ENCODE measurements at regions not wholly inside any gene's neighbourhood (a gene's known extent, or its start where the extent isn't known, plus 50 kb on each side); places are given as distances from the start of the nearest gene placed in this dataset.

GRCh38 chrX:16488959-16489358 is 161.0 kb upstream of the S100G start:
- DNase-seq = no peak
- intact Hi-C loops (cut with DNase I; ENCODE audit: low total_unique reads) = no loop called here
- no peaks in the 10 kb centered on the region for H3K36me3 ChIP-seq
- no peak for TF ChIP-seq CTCF (IDR thresholded peaks at IDR 0.05)
- no peak overlapping the region for H3K4me3 ChIP-seq
- no peak overlapping the region for H3K27ac ChIP-seq
- no peaks in the 10 kb centered on the region for H3K27me3 ChIP-seq
- no peaks in the 10 kb centered on the region for H3K9me3 ChIP-seq
- H3K4me1 ChIP-seq = no peaks in the 10 kb centered on the region

DNA sequence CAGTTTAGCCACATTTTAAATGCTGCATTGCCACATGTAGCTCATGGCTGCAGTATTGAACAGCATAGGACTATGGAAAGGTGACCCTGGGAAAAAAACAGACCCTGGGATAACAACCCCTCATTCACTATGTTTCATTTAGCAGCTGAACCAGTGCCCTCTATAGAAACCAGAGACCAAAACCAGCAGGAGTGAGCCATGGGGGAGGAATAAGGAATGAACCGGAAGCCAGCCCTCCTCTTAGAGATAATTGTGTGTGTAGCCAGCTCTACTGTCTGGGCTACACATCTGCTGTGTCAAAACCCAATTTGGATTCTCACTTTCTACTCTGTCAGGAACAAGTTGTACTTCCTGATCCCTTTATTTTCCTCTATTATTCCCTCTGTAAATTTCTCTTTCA is 158.5 kb upstream of the S100G start:
- H3K4me1 ChIP-seq = no peaks in the 10 kb centered on the region
- TF ChIP-seq CTCF (IDR thresholded peaks at IDR 0.05) = no peak
- H3K27ac ChIP-seq = no peak overlapping the region
- intact Hi-C loops (cut with DNase I; ENCODE audit: low total_unique reads) = no loop called here
- no peaks in the 10 kb centered on the region for H3K36me3 ChIP-seq
- H3K9me3 ChIP-seq = no peaks in the 10 kb centered on the region
- no peak overlapping the region for H3K4me3 ChIP-seq
- no peaks in the 10 kb centered on the region for H3K27me3 ChIP-seq
- no peak for DNase-seq

DNA sequence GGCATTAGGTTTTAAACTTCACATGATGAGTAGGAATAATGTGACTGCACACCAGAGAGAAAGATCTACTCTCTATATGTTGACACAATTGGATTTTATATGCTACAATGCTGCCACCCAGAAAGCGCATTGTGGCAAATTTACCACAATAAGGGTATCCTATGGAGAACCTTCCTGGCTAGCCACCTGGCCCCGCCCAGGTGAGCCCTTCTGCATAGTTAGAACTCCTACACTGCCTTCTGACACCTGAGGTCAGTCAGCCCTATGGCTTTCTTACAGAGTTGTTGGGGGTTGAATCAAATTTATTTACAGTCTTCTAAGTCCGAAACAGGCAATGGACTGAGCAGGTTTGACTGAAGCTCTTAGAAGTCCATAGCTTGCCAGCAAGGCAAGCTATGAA is 153.8 kb upstream of the S100G start:
- no peak overlapping the region for H3K4me3 ChIP-seq
- no peak for DNase-seq
- H3K36me3 ChIP-seq = no peaks in the 10 kb centered on the region

DNA sequence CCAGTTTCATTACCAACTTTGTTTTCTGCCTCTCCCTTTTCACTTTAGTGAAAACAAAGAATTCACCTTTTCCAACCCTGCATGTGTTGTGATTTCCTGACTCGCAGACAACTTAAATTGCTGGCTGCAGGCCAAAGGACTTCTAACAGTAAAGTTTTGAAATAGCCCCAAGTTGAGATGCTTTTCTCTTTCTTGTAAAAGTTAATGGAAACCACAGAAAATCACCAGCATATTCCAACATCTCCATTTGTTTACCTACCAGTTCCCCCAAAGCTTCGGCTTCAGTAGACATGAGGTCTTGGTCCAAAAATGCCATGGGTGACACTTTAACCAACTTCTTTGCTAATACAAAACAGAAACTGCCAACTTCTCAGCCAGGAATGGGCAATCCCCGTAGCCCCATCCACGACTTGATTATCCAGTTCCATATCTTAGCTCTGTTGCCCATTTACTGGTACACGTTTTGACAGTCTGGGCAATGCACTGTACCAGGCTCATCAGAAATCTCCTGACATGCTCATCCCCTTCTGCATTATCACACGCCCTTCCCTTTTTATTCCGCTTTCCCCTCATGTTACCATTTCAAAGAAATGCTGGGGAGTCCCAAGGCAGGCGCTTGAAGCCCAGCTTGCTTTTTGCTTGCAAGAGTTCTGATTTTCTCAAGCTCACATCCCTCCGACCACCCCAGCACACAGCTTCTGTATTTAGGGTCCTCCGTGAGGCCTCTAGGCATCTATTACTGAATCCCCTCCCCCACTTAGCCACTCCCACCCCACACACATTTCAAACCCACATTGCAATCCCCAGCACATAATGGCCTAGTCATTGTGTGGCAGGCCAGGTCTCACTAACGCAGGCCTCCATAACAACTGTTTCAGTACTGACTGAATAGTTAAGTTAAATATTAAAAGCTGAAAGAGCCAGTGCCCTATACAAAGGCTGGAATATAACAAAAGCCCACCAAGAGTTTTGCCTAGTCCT is 137.9 kb upstream of the S100G start:
- H3K27me3 ChIP-seq = no peaks in the 10 kb centered on the region
- H3K4me1 ChIP-seq = no peaks in the 10 kb centered on the region
- intact Hi-C loops (cut with DNase I; ENCODE audit: low total_unique reads) = no loop called here
- no peaks in the 10 kb centered on the region for H3K9me3 ChIP-seq
- H3K27ac ChIP-seq = no peak overlapping the region
- no peak overlapping the region for H3K4me3 ChIP-seq
- no peak for TF ChIP-seq CTCF (IDR thresholded peaks at IDR 0.05)
- DNase-seq = no peak
- no peaks in the 10 kb centered on the region for H3K36me3 ChIP-seq

More for the DNA sequence above, 153.8 kb upstream of the S100G start:
- H3K4me1 ChIP-seq = no peaks in the 10 kb centered on the region
- no peak overlapping the region for H3K27ac ChIP-seq
- no peaks in the 10 kb centered on the region for H3K27me3 ChIP-seq
- no peak for TF ChIP-seq CTCF (IDR thresholded peaks at IDR 0.05)
- H3K9me3 ChIP-seq = no peaks in the 10 kb centered on the region
- intact Hi-C loops (cut with DNase I; ENCODE audit: low total_unique reads) = no loop called here

DNA sequence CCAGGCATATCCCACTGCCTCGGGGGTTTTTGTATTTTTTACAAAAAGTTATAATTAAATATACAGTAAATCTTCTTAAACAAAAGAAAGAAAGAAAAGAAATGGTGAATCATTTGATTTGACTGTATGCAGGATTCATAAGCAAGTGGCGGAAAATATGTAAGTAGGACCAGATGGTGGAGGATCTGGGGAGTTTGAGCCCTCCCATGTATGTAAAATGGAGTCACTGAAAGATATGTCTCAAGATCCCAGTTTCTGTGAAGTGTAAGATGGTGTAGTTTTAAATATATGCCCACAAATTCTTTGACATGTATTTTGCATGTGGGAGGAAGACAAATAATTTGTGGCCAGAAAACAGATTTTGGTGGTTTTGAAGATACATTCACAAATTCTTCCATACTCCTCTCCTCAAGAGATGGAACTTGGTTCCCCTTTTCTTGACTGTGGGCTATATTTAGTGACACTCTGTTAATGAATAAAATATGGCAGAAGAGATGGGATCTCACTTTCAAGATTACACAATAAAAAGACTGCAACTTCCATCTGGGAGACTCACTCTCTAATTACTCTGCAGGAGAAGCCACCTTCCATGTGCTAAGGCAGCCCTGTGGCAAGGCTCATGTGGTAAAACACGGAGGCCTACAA is 133.6 kb upstream of the S100G start:
- H3K27ac ChIP-seq = no peak overlapping the region
- intact Hi-C loops (cut with DNase I; ENCODE audit: low total_unique reads) = no loop called here
- no peak for DNase-seq
- no peaks in the 10 kb centered on the region for H3K9me3 ChIP-seq
- H3K4me1 ChIP-seq = no peaks in the 10 kb centered on the region
- no peak overlapping the region for H3K4me3 ChIP-seq
- no peak for TF ChIP-seq CTCF (IDR thresholded peaks at IDR 0.05)
- no peaks in the 10 kb centered on the region for H3K27me3 ChIP-seq
- no peaks in the 10 kb centered on the region for H3K36me3 ChIP-seq

Measured in tibial artery (tissue), 4 donors.